Uterus (tissue), 3 donors: ENCODE measurements at regions not wholly inside any gene's neighbourhood (a gene's known extent, or its start where the extent isn't known, plus 50 kb on each side); places are given as distances from the start of the nearest gene placed in this dataset.

Source experiments
- DNase-seq, 2 donors: peaks; one replicate each; pipeline ENCODE4 v3.0.0-alpha.2; 2019 to 2020
- H3K27ac ChIP-seq, 2 donors: fragments of 200-600 bp; sonication (generic); 1 replicate in 1 of 2; 2 replicates in 1 of 2; pipeline ENCODE4 v1.5.1; 2016 to 2018
- H3K27me3 ChIP-seq, 2 donors: fragments of 200-600 bp; sonication (generic); one replicate each; pipeline ENCODE4 v1.5.1; 2018 to 2019; ENCODE audit warnings: control low read depth in 1 of 2
- H3K36me3 ChIP-seq, 2 donors: fragments of 200-600 bp; sonication (generic); one replicate each; pipeline ENCODE4 v1.5.1; 2019; ENCODE audit warnings: control low read depth in 1 of 2
- H3K4me1 ChIP-seq, 2 donors: fragments of 200-600 bp; sonication (generic); one replicate each; pipeline ENCODE4 v1.5.1; 2018 to 2019; ENCODE audit warnings: control low read depth in 1 of 2
- H3K4me3 ChIP-seq, 2 donors: fragments of 200-600 bp; sonication (generic); 1 replicate in 1 of 2; 2 replicates in 1 of 2; pipeline ENCODE4 v1.5.1; 2018 to 2019; ENCODE audit warnings: mild to moderate bottlenecking in 1 of 2
- H3K9me3 ChIP-seq, 2 donors: fragments of 200-600 bp; sonication (generic); one replicate each; pipeline ENCODE4 v1.5.1; 2019; ENCODE audit warnings: control low read depth in 1 of 2
- POLR2A ChIP-seq, 2 donors: fragments of 450-650 bp; IDR thresholded peaks; one replicate each; pipeline ENCODE4 v1.6.1; 2016; ENCODE audit warnings: antibody characterized with exemption in 2 of 2, mild to moderate bottlenecking in 1 of 2, moderate library complexity in 1 of 2
- intact Hi-C: fragments of 100-400 bp; cut with DNase I; formaldehyde crosslinking; loops from one replicate; pipeline ENCODE4 v1.15.1; 2023; ENCODE audit warnings: low total_unique reads
- TF ChIP-seq, protein P1 (sequence below), 4 experiments: fragments of 200-600 bp in 2 of 4; fragments of 450-650 bp in 2 of 4; sonication (generic) in 2 of 4; IDR thresholded peaks; one replicate each; pipeline ENCODE4 v1.5.1; 2016 to 2019; ENCODE audit warnings: antibody characterized with exemption in 4 of 4, mild to moderate bottlenecking in 2 of 4, moderate library complexity in 1 of 4
- donor health status: DM: yes; HTN: yes; CAD: no.

DNA sequence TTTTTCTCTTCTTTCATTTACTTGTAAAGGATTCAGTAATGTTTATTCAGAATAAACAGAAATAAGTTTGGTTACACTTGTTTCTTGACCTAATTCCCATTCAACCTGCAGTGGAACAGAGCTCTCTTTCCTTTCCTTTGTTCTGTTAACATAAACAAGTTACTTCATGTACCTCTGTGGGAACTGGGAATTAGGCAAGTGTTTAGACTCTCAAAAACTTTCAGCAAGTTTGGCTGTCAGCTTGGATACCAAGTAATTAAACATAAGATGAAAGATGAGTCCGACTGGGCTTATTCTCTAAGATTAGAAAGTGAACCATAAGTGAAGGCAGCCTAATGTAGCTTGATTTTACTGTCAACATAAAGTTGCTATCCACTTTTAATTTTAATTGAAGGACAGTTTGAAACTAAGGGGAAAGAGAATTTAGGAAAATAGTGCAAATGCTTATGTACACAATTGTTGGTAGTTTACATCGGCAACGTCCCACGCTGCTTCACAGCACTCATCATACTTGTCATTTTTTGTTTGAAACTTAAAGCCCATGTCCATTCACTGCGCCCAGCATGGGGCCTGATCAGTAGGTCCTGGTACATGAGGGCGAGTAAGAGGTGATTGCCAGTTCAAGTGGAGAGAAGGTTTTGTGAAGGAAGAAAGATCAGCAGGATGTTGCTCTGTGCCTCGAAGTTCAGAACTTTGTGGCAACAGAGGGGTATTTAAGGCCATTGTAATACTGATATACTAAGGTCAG is 113.0 kb downstream of the PLEKHG1 start:
- no peak for TF ChIP-seq POLR2A (IDR thresholded peaks at IDR 0.05)
- TF ChIP-seq, protein P1, sequence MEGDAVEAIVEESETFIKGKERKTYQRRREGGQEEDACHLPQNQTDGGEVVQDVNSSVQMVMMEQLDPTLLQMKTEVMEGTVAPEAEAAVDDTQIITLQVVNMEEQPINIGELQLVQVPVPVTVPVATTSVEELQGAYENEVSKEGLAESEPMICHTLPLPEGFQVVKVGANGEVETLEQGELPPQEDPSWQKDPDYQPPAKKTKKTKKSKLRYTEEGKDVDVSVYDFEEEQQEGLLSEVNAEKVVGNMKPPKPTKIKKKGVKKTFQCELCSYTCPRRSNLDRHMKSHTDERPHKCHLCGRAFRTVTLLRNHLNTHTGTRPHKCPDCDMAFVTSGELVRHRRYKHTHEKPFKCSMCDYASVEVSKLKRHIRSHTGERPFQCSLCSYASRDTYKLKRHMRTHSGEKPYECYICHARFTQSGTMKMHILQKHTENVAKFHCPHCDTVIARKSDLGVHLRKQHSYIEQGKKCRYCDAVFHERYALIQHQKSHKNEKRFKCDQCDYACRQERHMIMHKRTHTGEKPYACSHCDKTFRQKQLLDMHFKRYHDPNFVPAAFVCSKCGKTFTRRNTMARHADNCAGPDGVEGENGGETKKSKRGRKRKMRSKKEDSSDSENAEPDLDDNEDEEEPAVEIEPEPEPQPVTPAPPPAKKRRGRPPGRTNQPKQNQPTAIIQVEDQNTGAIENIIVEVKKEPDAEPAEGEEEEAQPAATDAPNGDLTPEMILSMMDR (IDR thresholded peaks at IDR 0.05): no peak
- Histone ChIP-seq H3K36me3 (no peaks in the 10 kb centered on the region), H3K9me3 (no peaks in the 10 kb centered on the region), H3K4me3 (no peak overlapping the region), H3K27me3 (no peaks in the 10 kb centered on the region), H3K27ac (no peak overlapping the region), H3K4me1 (no peaks in the 10 kb centered on the region)
- intact Hi-C loops: no loop called here
- DNase-seq: no peak

DNA sequence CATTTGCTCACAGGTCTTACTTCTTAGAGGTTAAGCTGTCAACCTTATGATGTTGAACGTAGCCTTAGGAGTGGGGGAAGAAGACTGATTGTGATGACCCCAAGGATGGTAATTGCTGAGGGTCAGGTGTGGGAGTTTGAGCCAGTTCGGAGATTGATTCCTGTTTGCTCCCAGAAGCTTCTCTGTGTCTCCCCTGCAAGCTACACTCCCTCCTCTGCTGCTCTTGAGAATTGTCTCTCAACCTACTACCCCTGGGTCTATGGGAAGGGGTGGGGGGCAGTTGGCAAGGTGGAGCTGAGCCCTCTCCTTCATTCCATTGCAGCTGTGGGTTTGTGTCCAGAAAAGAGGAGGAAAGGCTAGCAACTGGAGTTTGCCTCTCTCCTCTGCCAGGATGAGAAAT is 113.8 kb downstream of the PLEKHG1 start:
- intact Hi-C loops: no loop called here
- H3K9me3 ChIP-seq: no peaks in the 10 kb centered on the region
- no peaks in the 10 kb centered on the region for H3K36me3 ChIP-seq
- no peak overlapping the region for H3K4me3 ChIP-seq
- no peak overlapping the region for H3K27ac ChIP-seq
- no peak for TF ChIP-seq POLR2A (IDR thresholded peaks at IDR 0.05)
- TF ChIP-seq, protein P1 (IDR thresholded peaks at IDR 0.05): no peak
- H3K27me3 ChIP-seq: no peaks in the 10 kb centered on the region
- no peak for DNase-seq
- no peaks in the 10 kb centered on the region for H3K4me1 ChIP-seq

DNA sequence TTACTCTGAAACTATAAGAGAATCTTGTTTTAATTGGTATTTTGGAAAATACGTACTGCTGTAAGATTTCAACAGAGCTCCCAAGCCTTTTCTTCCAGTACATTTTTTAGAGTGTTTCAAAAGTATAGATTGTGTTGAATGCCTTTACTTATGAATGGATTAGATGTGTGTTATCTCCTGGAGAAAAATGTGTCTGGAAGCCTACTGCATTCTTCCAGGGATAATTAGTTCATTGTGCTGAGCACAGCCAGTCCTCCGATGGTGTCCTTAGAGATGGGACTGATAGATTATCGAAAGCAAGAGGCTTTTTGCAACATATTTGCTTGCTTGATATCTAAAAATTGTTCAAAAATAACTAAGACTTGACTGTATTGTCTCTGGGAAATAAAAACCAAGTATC is 114.2 kb downstream of the PLEKHG1 start:
- TF ChIP-seq POLR2A (IDR thresholded peaks at IDR 0.05): no peak
- TF ChIP-seq, protein P1 (IDR thresholded peaks at IDR 0.05): no peak
- intact Hi-C loops: no loop called here

DNA sequence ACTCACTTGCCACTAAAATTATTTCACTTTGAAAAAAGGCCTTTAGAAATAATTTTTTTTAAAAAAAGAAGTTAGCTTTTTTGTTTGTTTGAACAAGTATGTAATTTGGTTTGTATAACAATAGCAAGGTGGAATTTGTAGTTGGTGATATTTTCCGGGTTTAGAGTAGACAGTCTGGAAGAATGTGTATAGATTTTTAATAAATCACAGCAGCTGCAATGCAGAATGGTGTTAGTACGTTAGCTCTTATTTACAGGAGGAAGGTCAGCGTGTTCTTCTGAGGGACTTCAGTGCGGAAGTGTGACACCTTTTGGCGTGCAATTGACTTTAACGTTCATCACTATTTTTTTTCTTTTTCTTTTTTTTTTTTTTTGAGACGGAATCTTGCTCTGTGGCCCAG is 115.4 kb downstream of the PLEKHG1 start:
- Histone ChIP-seq H3K36me3 (no peaks in the 10 kb centered on the region), H3K27me3 (no peaks in the 10 kb centered on the region), H3K27ac (no peak overlapping the region), H3K9me3 (no peaks in the 10 kb centered on the region), H3K4me3 (no peak overlapping the region), H3K4me1 (no peaks in the 10 kb centered on the region)
- TF ChIP-seq, protein P1 (IDR thresholded peaks at IDR 0.05): no peak
- no peak for TF ChIP-seq POLR2A (IDR thresholded peaks at IDR 0.05)
- intact Hi-C loops: no loop called here
- no peak for DNase-seq

More for the DNA sequence above, 114.2 kb downstream of the PLEKHG1 start:
- Histone ChIP-seq H3K4me3 (no peak overlapping the region), H3K27ac (no peak overlapping the region), H3K4me1 (no peaks in the 10 kb centered on the region), H3K9me3 (no peaks in the 10 kb centered on the region), H3K36me3 (no peaks in the 10 kb centered on the region), H3K27me3 (no peaks in the 10 kb centered on the region)
- DNase-seq: no peak

DNA sequence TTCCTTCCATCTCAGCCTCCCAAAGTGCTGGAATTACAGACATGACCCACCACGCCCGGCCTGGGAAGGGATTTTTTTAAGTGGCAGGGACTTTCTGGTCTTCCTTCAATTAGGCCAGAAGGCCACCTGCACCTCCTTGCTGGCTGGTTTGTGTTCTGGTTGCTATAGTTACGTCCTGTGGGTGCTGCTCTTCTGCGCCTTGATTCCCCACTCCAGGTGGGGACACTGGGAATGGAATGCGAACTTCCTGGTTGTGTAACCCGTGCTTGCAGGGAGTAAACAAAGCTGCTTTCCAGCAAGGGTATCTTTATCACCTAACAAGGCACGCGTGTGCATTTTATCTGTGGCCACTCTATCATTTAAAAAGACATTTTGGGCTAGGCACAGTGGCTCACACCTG is 117.7 kb downstream of the PLEKHG1 start:
- Histone ChIP-seq H3K9me3 (no peaks in the 10 kb centered on the region), H3K4me1 (no peaks in the 10 kb centered on the region), H3K4me3 (no peak overlapping the region), H3K27ac (no peak overlapping the region), H3K27me3 (no peaks in the 10 kb centered on the region), H3K36me3 (no peaks in the 10 kb centered on the region)
- no peak for DNase-seq
- intact Hi-C loops: no loop called here
- no peak for TF ChIP-seq POLR2A (IDR thresholded peaks at IDR 0.05)
- TF ChIP-seq, protein P1 (IDR thresholded peaks at IDR 0.05): no peak
